Parathyroid adenoma (tissue), 2 donors: ENCODE measurements at regions not wholly inside any gene's neighbourhood (a gene's known extent, or its start where the extent isn't known, plus 50 kb on each side); places are given as distances from the start of the nearest gene placed in this dataset.

Source experiments
- H2AFZ ChIP-seq: fragments of 300-600 bp; sonication (generic); one replicate; pipeline ENCODE4 v1.7.0; 2017; ENCODE audit warnings: antibody characterized with exemption, mild to moderate bottlenecking
- H3K27ac ChIP-seq: fragments of 300-600 bp; sonication (generic); one replicate; pipeline ENCODE4 v1.7.0; 2017
- H3K27me3 ChIP-seq: fragments of 300-600 bp; sonication (generic); one replicate; pipeline ENCODE4 v1.7.0; 2017; ENCODE audit warnings: low read length; ENCODE audit not compliant: control insufficient read depth, insufficient read depth
- H3K36me3 ChIP-seq: fragments of 300-600 bp; sonication (generic); one replicate; pipeline ENCODE4 v1.7.0; 2017; ENCODE audit warnings: low read length; ENCODE audit not compliant: control insufficient read depth, insufficient read depth
- H3K4me1 ChIP-seq: fragments of 300-600 bp; sonication (generic); one replicate; pipeline ENCODE4 v1.7.0; 2017; ENCODE audit warnings: control low read depth
- H3K4me2 ChIP-seq: fragments of 300-600 bp; sonication (generic); one replicate; pipeline ENCODE4 v1.7.0; 2017; ENCODE audit warnings: low read length
- H3K4me3 ChIP-seq: fragments of 300-600 bp; sonication (generic); one replicate; pipeline ENCODE4 v1.7.0; 2017; ENCODE audit warnings: low read depth, low read length
- H3K79me2 ChIP-seq: fragments of 300-600 bp; sonication (generic); one replicate; pipeline ENCODE4 v1.7.0; 2017; ENCODE audit warnings: control low read depth
- H3K9ac ChIP-seq: fragments of 300-600 bp; sonication (generic); one replicate; pipeline ENCODE4 v1.7.0; 2017; ENCODE audit warnings: mild to moderate bottlenecking
- H3K9me3 ChIP-seq: fragments of 300-600 bp; sonication (generic); one replicate; pipeline ENCODE4 v1.7.0; 2017; ENCODE audit warnings: low read length; ENCODE audit not compliant: control insufficient read depth
- CTCF ChIP-seq: fragments of 300-600 bp; sonication (generic); IDR thresholded peaks from one replicate; pipeline ENCODE4 v1.7.0; 2017; ENCODE audit warnings: antibody characterized with exemption, mild to moderate bottlenecking
- donor health status: primary hyperparathyroidism.

- Histone ChIP-seq H3K27me3 (no peaks in the 10 kb centered on the region), H3K4me1 (no peaks in the 10 kb centered on the region), H3K79me2 (no peaks in the 10 kb centered on the region), H3K27ac (no peak overlapping the region), H3K9ac (no peak overlapping the region), H3K4me2 (no peak overlapping the region), H3K36me3 (no peaks in the 10 kb centered on the region), H3K4me3 (no peak overlapping the region), H2AFZ (no peak overlapping the region), H3K9me3 (no peaks in the 10 kb centered on the region)
- TF ChIP-seq CTCF, result no peak
Measured at GRCh38 chr6:47159763-47160162, 117.6 kb upstream of the ADGRF1 start.

- Histone ChIP-seq H3K4me2 (no peak overlapping the region), H3K36me3 (no peaks in the 10 kb centered on the region), H2AFZ (no peak overlapping the region), H3K4me1 (no peaks in the 10 kb centered on the region), H3K9ac (no peak overlapping the region), H3K27me3 (no peaks in the 10 kb centered on the region), H3K27ac (no peak overlapping the region), H3K9me3 (no peaks in the 10 kb centered on the region), H3K79me2 (no peaks in the 10 kb centered on the region), H3K4me3 (no peak overlapping the region)
- TF ChIP-seq CTCF, result no peak
Measured at GRCh38 chr6:47157653-47158219, 115.6 kb upstream of the ADGRF1 start.

- Histone ChIP-seq H3K27me3 (no peaks in the 10 kb centered on the region), H3K4me1 (no peaks in the 10 kb centered on the region), H3K4me3 (no peak overlapping the region), H3K79me2 (no peaks in the 10 kb centered on the region), H3K36me3 (no peaks in the 10 kb centered on the region), H3K9ac (no peak overlapping the region), H3K9me3 (no peaks in the 10 kb centered on the region), H2AFZ (no peak overlapping the region), H3K4me2 (no peak overlapping the region), H3K27ac (no peak overlapping the region)
- no peak for TF ChIP-seq CTCF
Measured at GRCh38 chr6:47157063-47157462, 114.9 kb upstream of the ADGRF1 start.

- Histone ChIP-seq H3K4me1 (no peaks in the 10 kb centered on the region), H2AFZ (no peak overlapping the region), H3K27ac (no peak overlapping the region), H3K36me3 (no peaks in the 10 kb centered on the region), H3K79me2 (no peaks in the 10 kb centered on the region), H3K9me3 (no peaks in the 10 kb centered on the region), H3K4me3 (no peak overlapping the region), H3K27me3 (no peaks in the 10 kb centered on the region), H3K9ac (no peak overlapping the region), H3K4me2 (no peak overlapping the region)
- TF ChIP-seq CTCF, result no peak
Measured at GRCh38 chr6:47156196-47156595, 114.1 kb upstream of the ADGRF1 start.

- Histone ChIP-seq H3K27me3 (no peaks in the 10 kb centered on the region), H3K79me2 (no peaks in the 10 kb centered on the region)
- TF ChIP-seq CTCF, result no peak
Measured at GRCh38 chr6:47153404-47153755, 111.2 kb upstream of the ADGRF1 start.

More at GRCh38 chr6:47153404-47153755, 111.2 kb upstream of the ADGRF1 start:
- H3K36me3 ChIP-seq, result no peaks in the 10 kb centered on the region
- H3K4me1 ChIP-seq, result no peaks in the 10 kb centered on the region
- no peak overlapping the region for H2AFZ ChIP-seq
- no peak overlapping the region for H3K4me3 ChIP-seq
- no peak overlapping the region for H3K9ac ChIP-seq
- H3K27ac ChIP-seq, result no peak overlapping the region
- no peaks in the 10 kb centered on the region for H3K9me3 ChIP-seq
- no peak overlapping the region for H3K4me2 ChIP-seq
